ENCODE measurements at regions not wholly inside any gene's neighbourhood (a gene's known extent, or its start where the extent isn't known, plus 50 kb on each side); places are given as distances from the start of the nearest gene placed in this dataset.

DNA sequence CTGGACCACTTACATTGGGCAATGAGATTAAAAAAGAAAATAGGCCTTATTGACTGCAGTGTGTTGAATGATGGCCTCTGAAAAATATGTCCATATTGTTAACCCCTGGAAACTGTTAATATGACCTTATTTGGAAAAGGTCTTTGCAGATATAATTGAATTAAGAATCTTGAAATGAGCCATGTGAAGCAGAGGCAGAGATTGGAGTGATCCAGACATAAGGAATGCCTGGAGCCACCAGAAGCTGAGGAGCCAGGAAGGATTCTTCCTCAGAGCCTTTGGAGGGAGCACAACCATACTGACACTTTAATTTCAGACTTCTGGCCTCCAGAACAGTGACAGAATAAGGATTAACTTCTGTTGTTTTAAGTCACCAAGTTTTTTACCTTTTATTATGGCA lies 510.4 kb upstream of the AGTR1 start:
- no peaks in the 10 kb centered on the region for H3K4me1 ChIP-seq
- no peak for TF ChIP-seq EP300 (IDR thresholded peaks at IDR 0.05)
- TF ChIP-seq, protein P1, sequence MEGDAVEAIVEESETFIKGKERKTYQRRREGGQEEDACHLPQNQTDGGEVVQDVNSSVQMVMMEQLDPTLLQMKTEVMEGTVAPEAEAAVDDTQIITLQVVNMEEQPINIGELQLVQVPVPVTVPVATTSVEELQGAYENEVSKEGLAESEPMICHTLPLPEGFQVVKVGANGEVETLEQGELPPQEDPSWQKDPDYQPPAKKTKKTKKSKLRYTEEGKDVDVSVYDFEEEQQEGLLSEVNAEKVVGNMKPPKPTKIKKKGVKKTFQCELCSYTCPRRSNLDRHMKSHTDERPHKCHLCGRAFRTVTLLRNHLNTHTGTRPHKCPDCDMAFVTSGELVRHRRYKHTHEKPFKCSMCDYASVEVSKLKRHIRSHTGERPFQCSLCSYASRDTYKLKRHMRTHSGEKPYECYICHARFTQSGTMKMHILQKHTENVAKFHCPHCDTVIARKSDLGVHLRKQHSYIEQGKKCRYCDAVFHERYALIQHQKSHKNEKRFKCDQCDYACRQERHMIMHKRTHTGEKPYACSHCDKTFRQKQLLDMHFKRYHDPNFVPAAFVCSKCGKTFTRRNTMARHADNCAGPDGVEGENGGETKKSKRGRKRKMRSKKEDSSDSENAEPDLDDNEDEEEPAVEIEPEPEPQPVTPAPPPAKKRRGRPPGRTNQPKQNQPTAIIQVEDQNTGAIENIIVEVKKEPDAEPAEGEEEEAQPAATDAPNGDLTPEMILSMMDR (IDR thresholded peaks at IDR 0.05) = no peak
- no peaks in the 10 kb centered on the region for H3K9me3 ChIP-seq
- DNase-seq (ENCODE audit: extremely low spot score) = no peak
- no peaks in the 10 kb centered on the region for H3K27me3 ChIP-seq
- H3K4me3 ChIP-seq = no peak overlapping the region
- no peak overlapping the region for H3K27ac ChIP-seq (replicated peaks in 1 of 4)
- intact Hi-C loops (cut with DNase I) = no loop called here
- no peaks in the 10 kb centered on the region for H3K36me3 ChIP-seq

DNA sequence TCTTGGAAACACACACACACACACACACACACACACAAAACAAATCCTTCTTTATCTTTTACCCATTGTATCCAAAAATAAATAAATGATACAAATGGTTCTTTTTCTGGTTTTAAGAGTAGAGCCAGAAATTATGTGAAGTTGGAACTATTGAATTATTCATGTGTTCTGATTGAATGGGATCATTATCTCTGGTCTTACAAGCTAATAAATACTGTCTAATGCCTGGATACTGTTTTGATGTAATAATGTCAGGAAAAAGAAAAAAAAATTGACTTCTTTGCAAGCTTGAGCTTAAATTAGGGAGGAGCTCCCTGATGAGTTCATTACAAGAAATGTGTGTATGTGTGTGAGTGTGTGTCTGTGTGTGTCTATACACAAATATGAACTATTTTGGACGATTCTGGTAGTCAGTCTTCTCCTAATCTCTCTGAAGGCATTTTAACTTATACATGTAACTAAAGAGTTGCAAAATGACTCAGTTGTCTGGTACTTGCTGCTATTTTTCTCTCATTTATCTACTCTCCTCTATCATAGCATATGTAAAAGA lies 507.2 kb upstream of the AGTR1 start:
- H3K36me3 ChIP-seq = no peaks in the 10 kb centered on the region

DNA sequence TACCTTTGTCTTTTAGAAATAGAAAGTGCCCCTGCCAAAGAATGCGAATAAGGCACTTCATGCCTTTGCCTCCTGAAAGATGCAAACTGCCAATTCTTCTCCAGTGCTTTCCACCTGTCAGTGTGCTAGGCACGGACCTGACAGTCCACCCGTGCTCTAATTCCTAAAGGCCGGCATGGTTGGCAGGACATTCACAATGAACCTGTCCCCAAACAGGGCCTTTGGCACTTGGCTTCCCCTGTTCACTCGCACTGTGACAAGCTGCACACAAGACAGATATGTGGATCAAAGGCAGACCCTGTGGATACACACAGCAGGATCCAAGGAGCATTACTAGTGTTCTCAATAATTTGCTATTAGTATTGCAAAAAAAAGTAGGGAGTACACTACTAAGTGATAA lies 505.7 kb upstream of the AGTR1 start:
- Histone ChIP-seq H3K4me3 (no peak overlapping the region), H3K9me3 (no peaks in the 10 kb centered on the region), H3K27ac (replicated peaks in 1 of 4) (no peak overlapping the region), H3K4me1 (no peaks in the 10 kb centered on the region), H3K36me3 (no peaks in the 10 kb centered on the region), H3K27me3 (no peaks in the 10 kb centered on the region)
- intact Hi-C loops (cut with DNase I) = no loop called here
- no peak for TF ChIP-seq POLR2A (IDR thresholded peaks at IDR 0.05; ENCODE audit: low read depth)
- TF ChIP-seq, protein P1 (IDR thresholded peaks at IDR 0.05) = no peak
- no peak for TF ChIP-seq POLR2AphosphoS5 (IDR thresholded peaks at IDR 0.05)
- no peak for TF ChIP-seq EP300 (IDR thresholded peaks at IDR 0.05)
- WGBS = 70% methylated on average over 5 of the region's 5 CpGs
- no peak for DNase-seq (ENCODE audit: extremely low spot score)

More for the DNA sequence above, 507.2 kb upstream of the AGTR1 start:
- intact Hi-C loops (cut with DNase I) = no loop called here
- no peak overlapping the region for H3K4me3 ChIP-seq
- H3K4me1 ChIP-seq = no peaks in the 10 kb centered on the region
- H3K9me3 ChIP-seq = no peaks in the 10 kb centered on the region
- no peak overlapping the region for H3K27ac ChIP-seq (replicated peaks in 1 of 4)
- TF ChIP-seq POLR2AphosphoS5 (IDR thresholded peaks at IDR 0.05) = no peak
- TF ChIP-seq, protein P1 (IDR thresholded peaks at IDR 0.05) = no peak
- TF ChIP-seq EP300 (IDR thresholded peaks at IDR 0.05) = no peak
- no peak for TF ChIP-seq POLR2A (IDR thresholded peaks at IDR 0.05; ENCODE audit: low read depth)
- no peaks in the 10 kb centered on the region for H3K27me3 ChIP-seq
- no peak for DNase-seq (ENCODE audit: extremely low spot score)
- WGBS = 47% methylated on average over 1 of the region's 1 CpG

DNA sequence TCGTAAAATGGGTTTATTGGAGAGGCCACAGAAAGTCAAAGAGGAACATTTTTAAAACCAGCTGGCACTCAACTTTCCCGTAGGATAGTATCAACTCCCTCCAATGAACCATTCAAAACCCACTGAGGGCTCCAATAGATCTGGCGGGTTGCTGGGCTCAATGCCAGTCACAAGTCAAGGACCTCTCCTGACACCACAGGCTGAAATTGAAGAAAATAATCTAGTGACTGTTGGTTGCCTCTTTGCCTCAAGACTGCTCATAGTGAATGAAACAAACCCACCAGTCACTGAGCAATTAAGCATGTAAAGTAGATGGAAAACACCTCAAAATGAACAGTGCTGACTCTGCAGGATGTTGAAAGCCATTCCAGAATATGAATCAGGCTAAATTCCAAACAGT lies 500.6 kb upstream of the AGTR1 start:
- Histone ChIP-seq H3K4me3 (no peak overlapping the region), H3K9me3 (no peaks in the 10 kb centered on the region), H3K27me3 (no peaks in the 10 kb centered on the region), H3K4me1 (no peaks in the 10 kb centered on the region), H3K27ac (replicated peaks in 1 of 4) (no peak overlapping the region), H3K36me3 (no peaks in the 10 kb centered on the region)
- no peak for DNase-seq (ENCODE audit: extremely low spot score)
- TF ChIP-seq POLR2AphosphoS5 (IDR thresholded peaks at IDR 0.05) = no peak
- TF ChIP-seq, protein P1 (IDR thresholded peaks at IDR 0.05) = no peak
- no peak for TF ChIP-seq EP300 (IDR thresholded peaks at IDR 0.05)
- no peak for TF ChIP-seq POLR2A (IDR thresholded peaks at IDR 0.05; ENCODE audit: low read depth)
- intact Hi-C loops (cut with DNase I) = no loop called here
- 87% methylated on average over 3 of the region's 3 CpGs for WGBS

DNA sequence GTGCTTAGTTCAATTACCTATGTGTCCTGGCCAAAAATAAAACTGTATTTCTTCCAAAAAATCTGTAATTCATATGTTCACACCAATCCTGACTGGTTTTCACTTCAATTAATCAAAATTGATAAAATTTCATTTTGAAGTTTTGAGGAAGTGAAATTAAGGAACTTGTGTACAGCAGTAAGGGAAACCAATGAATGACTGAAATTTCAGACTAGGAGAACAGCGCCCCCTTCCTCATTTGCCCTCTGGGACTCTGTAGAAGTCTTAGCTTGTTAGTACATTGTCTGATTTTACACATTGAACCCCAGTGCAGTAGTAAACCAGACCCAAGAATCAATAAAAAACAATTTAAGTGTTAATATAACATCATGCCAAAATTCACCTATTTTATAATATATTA lies 495.3 kb upstream of the AGTR1 start:
- intact Hi-C loops (cut with DNase I) = no loop called here
- 39% methylated on average over 1 of the region's 1 CpG for WGBS

More for the DNA sequence above, 495.3 kb upstream of the AGTR1 start:
- no peaks in the 10 kb centered on the region for H3K36me3 ChIP-seq
- H3K27me3 ChIP-seq = no peaks in the 10 kb centered on the region
- no peaks in the 10 kb centered on the region for H3K9me3 ChIP-seq
- no peak for DNase-seq (ENCODE audit: extremely low spot score)
- H3K4me1 ChIP-seq = peaks cover 0 to 7% (median 0%) of the 10 kb centered on the region in 4 donors
- no peak overlapping the region for H3K27ac ChIP-seq (replicated peaks in 1 of 4)
- H3K4me3 ChIP-seq = no peak overlapping the region
- TF ChIP-seq EP300 (IDR thresholded peaks at IDR 0.05) (no peak), POLR2AphosphoS5 (IDR thresholded peaks at IDR 0.05) (no peak)
- TF ChIP-seq, protein P1 (IDR thresholded peaks at IDR 0.05) = no peak
